Activated CD8-positive, alpha-beta T cell treated with anti-CD3 and anti-CD28 coated beads for 36 hours (primary cell): ENCODE measurements at regions not wholly inside any gene's neighbourhood (a gene's known extent, or its start where the extent isn't known, plus 50 kb on each side); places are given as distances from the start of the nearest gene placed in this dataset.
A peak's percentile ranks its signal among the peaks of the same experiment; 100 is the strongest.

ENCODE experiments used
- ATAC-seq: fragments of 200-7000 bp; cut with Tn5 transposase; one replicate; pipeline ENCODE4 v1.10.0; 2021; ENCODE audit warnings: mild to moderate bottlenecking, moderate library complexity
- CTCF ChIA-PET: fragments of 350-600 bp; sonication (Branson Sonifier 250); formaldehyde crosslinking; loops from one replicate; lab custom pipeline; 2021; ENCODE audit warnings: antibody characterized with exemption; lab: Charles Lee
- POLR2A ChIA-PET: fragments of 350-600 bp; sonication (Branson Sonifier 250); formaldehyde crosslinking; loops from one replicate; lab custom pipeline; 2021; ENCODE audit warnings: antibody characterized with exemption; lab: Charles Lee
- DNase-seq: peaks from one replicate; pipeline ENCODE4 v3.0.0-alpha.2; 2020
- H3K27ac Mint-ChIP-seq: one replicate; pipeline ENCODE4 v1.8.0; 2021; ENCODE audit warnings: mild to moderate bottlenecking, mixed read lengths
- H3K27me3 Mint-ChIP-seq: one replicate; pipeline ENCODE4 v1.8.0; 2021; ENCODE audit warnings: mixed read lengths
- H3K36me3 Mint-ChIP-seq: one replicate; pipeline ENCODE4 v1.8.0; 2021; ENCODE audit warnings: low read depth, mixed read lengths
- H3K4me1 Mint-ChIP-seq: one replicate; pipeline ENCODE4 v1.8.0; 2021; ENCODE audit warnings: low read depth, mixed read lengths
- H3K4me3 Mint-ChIP-seq: one replicate; pipeline ENCODE4 v1.8.0; 2021; ENCODE audit warnings: mild to moderate bottlenecking, moderate library complexity, mixed read lengths
- H3K9me3 Mint-ChIP-seq: one replicate; pipeline ENCODE4 v1.8.0; 2021; ENCODE audit warnings: mixed read lengths
- CTCF ChIP-seq: fragments of 200-600 bp; IDR thresholded peaks from one replicate; pipeline ENCODE4 v1.8.0; 2022; ENCODE audit warnings: antibody characterized with exemption, mild to moderate bottlenecking
- intact Hi-C: fragments of 100-400 bp; cut with micrococcal nuclease; formaldehyde crosslinking; loops from one replicate; pipeline ENCODE4 v1.10.0; 2022

- peaks cover 3% of the 10 kb centered on the region for H3K27me3 Mint-ChIP-seq
- no peaks in the 10 kb centered on the region for H3K4me1 Mint-ChIP-seq
- peak; percentile 26 for TF ChIP-seq CTCF
Measured at GRCh38 chr11:70944636-70945035, 307.7 kb downstream of the SHANK2 start.

GRCh38 chr11:70948398-70948797, 304.0 kb downstream of the SHANK2 start:
- TF ChIP-seq CTCF: no peak
- Mint-ChIP-seq H3K4me3 (no peak overlapping the region), H3K27me3 (peaks cover 3% of the 10 kb centered on the region), H3K9me3 (peaks cover 18% of the 10 kb centered on the region), H3K36me3 (no peaks in the 10 kb centered on the region), H3K4me1 (no peaks in the 10 kb centered on the region), H3K27ac (no peak overlapping the region)
- POLR2A ChIA-PET: no interaction called here
- ATAC-seq: no peak
- CTCF ChIA-PET: no interaction called here
- no peak for DNase-seq
- intact Hi-C loops: no loop called here

More at GRCh38 chr11:70944636-70945035, 307.7 kb downstream of the SHANK2 start:
- H3K4me3 Mint-ChIP-seq: no peak overlapping the region
- POLR2A ChIA-PET: no interaction called here
- no peaks in the 10 kb centered on the region for H3K36me3 Mint-ChIP-seq
- intact Hi-C loops: no loop called here
- DNase-seq (no peak), ATAC-seq (no peak)
- CTCF ChIA-PET: no interaction called here
- H3K9me3 Mint-ChIP-seq: peaks cover 32% of the 10 kb centered on the region
- no peak overlapping the region for H3K27ac Mint-ChIP-seq

- no peak for TF ChIP-seq CTCF
- peaks cover 3% of the 10 kb centered on the region for H3K27me3 Mint-ChIP-seq
- H3K9me3 Mint-ChIP-seq: peaks cover 14% of the 10 kb centered on the region
- intact Hi-C loops: no loop called here
- DNase-seq (no peak), ATAC-seq (no peak)
- CTCF ChIA-PET: no interaction called here
- H3K4me1 Mint-ChIP-seq: no peaks in the 10 kb centered on the region
- POLR2A ChIA-PET: no interaction called here
- no peak overlapping the region for H3K27ac Mint-ChIP-seq
- H3K36me3 Mint-ChIP-seq: no peaks in the 10 kb centered on the region
- H3K4me3 Mint-ChIP-seq: no peak overlapping the region
Measured at GRCh38 chr11:70948855-70949531, 303.4 kb downstream of the SHANK2 start.

- POLR2A ChIA-PET: no interaction called here
- H3K4me3 Mint-ChIP-seq: no peak overlapping the region
- intact Hi-C loops: no loop called here
Measured at GRCh38 chr11:70951139-70951804, 301.1 kb downstream of the SHANK2 start.

More at GRCh38 chr11:70951139-70951804, 301.1 kb downstream of the SHANK2 start:
- ATAC-seq (no peak), DNase-seq (no peak)
- H3K27me3 Mint-ChIP-seq: peaks cover 3% of the 10 kb centered on the region
- H3K27ac Mint-ChIP-seq: no peak overlapping the region
- no peak for TF ChIP-seq CTCF
- H3K4me1 Mint-ChIP-seq: no peaks in the 10 kb centered on the region
- CTCF ChIA-PET: no interaction called here
- peaks cover 11% of the 10 kb centered on the region for H3K9me3 Mint-ChIP-seq
- no peaks in the 10 kb centered on the region for H3K36me3 Mint-ChIP-seq
